GM18870 (cell line): ENCODE measurements at regions not wholly inside any gene's neighbourhood (a gene's known extent, or its start where the extent isn't known, plus 50 kb on each side); places are given as distances from the start of the nearest gene placed in this dataset.
"Not testable (repeated sequence)": the region's sequence is repeated elsewhere in the genome, so short reads cannot be mapped to it uniquely, and the experiment has no call there.

Source experiments
- ATAC-seq: cut with Tn5 transposase; IDR thresholded peaks from one replicate; pipeline ENCODE4 v1.9.1; 2021; ENCODE audit warnings: moderate library complexity; ENCODE audit not compliant: unreplicated experiment

- ATAC-seq, result no peak
These were observed 73.8 kb downstream of the SLC25A46 start for GRCh38 chr5:110812639-110813038.

GRCh38 chr5:110815916-110816605 is 77.3 kb downstream of the SLC25A46 start:
- no peak for ATAC-seq

GRCh38 chr5:110817459-110817858 is 78.7 kb downstream of the SLC25A46 start:
- ATAC-seq, result no peak

GRCh38 chr5:110823571-110823970 is 84.8 kb downstream of the SLC25A46 start:
- ATAC-seq, result no peak

DNA sequence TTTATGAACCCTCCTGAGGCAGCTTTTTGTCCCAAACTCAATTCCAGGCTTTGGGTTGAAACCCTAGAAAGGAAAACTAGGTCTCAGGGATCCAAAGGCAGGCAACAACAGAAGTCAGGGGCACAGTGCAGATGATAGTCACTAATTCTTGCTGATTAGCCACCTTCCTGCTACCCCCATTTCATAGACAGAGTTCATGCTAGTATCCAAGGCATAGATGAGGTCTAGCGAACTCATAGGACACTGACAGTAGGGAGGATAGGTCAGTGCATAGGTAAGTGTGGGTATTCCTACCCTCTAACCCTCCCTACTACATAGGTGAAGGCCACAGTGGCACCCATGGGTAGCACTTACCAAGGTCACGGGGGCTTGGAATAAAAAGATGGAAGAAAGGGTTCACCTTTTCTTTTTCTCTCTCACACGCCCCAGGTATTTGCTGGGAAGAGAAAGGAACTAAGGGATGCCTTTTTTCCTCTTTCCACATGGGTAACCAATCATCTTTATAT is 86.2 kb downstream of the SLC25A46 start:
- ATAC-seq, result no peak

- ATAC-seq, result peak; percentile 61
These were observed 93.9 kb downstream of the SLC25A46 start for GRCh38 chr5:110832683-110833082.

DNA sequence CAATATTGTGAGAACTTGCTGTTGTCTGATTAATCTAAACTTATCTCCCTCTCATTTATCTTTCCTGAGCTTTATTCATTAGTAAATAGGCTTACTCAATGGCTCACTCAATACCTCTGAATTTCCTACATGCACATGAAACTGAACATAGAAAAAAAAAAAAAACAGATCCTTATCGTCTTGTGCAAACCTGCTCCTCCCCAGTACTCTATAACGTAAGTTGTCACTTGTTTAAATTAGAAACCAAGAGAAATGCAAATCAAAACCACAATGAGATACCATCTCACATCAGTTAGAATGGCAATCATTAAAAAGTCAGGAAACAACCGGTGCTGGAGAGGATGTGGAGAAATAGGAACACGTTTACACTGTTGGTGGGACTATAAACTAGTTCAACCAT is 96.1 kb downstream of the SLC25A46 start:
- not testable (repeated sequence) for ATAC-seq

- no peak for ATAC-seq
These were observed 98.0 kb downstream of the SLC25A46 start for GRCh38 chr5:110836851-110837250.

DNA sequence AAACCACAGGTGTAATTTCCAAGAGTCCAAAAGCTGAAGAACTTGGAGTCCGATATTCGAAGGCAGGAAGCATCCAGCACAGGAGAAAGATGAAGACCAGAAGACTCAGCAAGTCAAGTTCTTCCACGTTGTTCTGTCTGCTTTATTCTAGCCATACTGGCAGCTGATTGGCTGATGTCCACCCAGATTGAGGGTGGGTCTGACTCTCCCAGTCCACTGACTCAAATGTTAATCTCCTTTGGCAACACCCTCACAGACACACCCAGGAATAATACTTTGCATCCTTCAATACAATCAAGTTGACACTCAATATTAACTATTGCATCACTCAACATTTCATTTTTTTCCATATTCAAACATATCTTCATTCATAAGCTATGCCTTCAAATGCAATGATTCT is 99.5 kb downstream of the SLC25A46 start:
- ATAC-seq, result not testable (repeated sequence)

GRCh38 chr5:110838961-110839360 is 100.2 kb downstream of the SLC25A46 start:
- no peak for ATAC-seq

DNA sequence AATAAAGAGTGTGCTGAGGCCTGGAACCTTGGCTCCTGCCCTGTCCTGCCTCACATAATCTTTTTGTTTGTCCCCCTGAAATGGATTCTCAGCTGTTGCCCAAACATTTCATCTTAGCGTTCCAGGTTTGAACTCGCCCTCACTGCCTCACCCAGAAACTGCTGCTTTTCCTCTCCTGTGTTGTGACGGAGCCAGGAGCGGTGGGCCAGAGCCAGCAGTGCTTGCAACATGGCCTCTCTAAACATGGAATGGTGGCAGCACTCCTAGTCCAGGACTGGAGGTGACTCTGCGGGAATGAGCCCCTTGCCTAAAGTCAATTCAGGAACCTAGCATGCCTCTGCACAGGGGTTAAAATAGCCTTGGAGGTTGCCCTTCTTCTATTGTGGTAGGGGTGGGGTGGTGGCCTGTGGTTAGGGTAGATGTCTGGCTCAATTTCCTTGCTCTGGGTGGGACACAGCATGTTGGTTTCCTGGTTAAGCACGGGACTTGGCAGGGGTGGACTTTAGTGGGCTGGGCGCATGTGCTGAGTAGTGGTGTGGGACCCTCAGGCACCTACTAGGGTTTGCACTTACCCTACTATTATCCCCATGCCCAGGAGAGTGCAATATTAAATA is 101.6 kb downstream of the SLC25A46 start:
- ATAC-seq, result no peak

GRCh38 chr5:110841137-110841536 is 102.3 kb downstream of the SLC25A46 start:
- no peak for ATAC-seq

DNA sequence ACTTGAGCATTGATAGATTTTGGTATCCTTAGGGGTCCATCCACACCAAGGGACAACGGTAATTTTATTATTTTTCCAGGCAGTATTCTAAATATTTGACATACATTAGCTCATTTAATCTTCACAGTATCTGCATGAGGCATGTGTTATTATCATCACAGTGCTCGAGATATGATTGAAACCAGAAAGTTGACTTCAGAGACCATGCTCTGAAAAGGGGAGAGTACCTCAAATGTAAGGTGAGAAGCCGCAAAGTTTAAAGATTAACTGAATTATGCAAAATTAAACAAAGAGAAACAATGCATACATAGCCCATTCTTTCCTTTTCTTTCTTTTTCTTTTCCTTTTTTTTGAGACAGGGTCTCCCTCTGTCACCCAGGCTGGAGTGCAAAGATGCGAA is 104.1 kb downstream of the SLC25A46 start:
- ATAC-seq, result no peak

- ATAC-seq, result no peak
These were observed 105.4 kb downstream of the SLC25A46 start for GRCh38 chr5:110844251-110844650.

GRCh38 chr5:110846398-110847001 is 107.7 kb downstream of the SLC25A46 start:
- no peak for ATAC-seq

GRCh38 chr5:110851357-110851756 is 112.5 kb downstream of the SLC25A46 start:
- ATAC-seq, result no peak

- peak; percentile 96 for ATAC-seq
These were observed 113.2 kb downstream of the SLC25A46 start for GRCh38 chr5:110852053-110852452.

GRCh38 chr5:110852541-110852940 is 113.7 kb downstream of the SLC25A46 start:
- no peak for ATAC-seq

DNA sequence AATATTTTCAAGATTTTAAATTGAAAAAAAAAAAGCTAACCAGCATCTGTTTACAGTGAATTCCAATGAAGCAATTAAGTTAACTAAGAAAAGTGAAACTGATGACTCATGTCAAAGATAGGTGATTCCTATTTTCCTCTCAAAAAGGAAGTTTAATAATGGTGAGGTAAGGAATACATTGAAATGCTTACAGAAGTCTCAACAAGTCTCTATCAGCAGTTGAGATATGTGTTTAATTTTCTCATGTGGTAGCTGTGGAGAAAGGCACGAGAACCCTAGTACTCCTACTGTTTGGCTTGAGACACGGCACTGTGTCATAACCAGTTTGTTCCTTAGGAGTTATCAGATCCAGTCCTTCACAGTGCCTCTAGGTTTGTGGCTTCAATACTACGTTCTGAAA is 114.5 kb downstream of the SLC25A46 start:
- ATAC-seq, result no peak

DNA sequence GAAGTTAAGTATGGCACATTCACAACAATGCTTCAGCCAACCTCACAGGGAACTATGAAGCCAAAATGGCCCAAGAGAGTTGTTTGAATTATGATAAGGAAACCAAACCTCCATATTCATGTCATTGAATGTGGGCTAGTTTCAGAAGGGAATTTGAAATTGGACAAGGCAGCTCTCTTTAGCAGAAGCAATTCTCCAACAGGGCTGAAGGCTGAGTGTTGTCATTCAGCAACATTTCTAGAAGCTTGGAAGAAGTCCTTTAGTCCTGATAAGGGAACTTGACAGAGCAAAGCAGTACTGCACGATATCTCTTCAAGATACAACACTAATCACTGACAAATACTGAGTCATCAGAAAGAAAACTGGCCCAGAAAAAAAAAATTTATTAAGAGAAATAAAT is 115.4 kb downstream of the SLC25A46 start:
- ATAC-seq, result no peak

- no peak for ATAC-seq
These were observed 117.2 kb downstream of the SLC25A46 start for GRCh38 chr5:110855961-110856360.
